ENCODE measurements at regions not wholly inside any gene's neighbourhood (a gene's known extent, or its start where the extent isn't known, plus 50 kb on each side); places are given as distances from the start of the nearest gene placed in this dataset.

DNA sequence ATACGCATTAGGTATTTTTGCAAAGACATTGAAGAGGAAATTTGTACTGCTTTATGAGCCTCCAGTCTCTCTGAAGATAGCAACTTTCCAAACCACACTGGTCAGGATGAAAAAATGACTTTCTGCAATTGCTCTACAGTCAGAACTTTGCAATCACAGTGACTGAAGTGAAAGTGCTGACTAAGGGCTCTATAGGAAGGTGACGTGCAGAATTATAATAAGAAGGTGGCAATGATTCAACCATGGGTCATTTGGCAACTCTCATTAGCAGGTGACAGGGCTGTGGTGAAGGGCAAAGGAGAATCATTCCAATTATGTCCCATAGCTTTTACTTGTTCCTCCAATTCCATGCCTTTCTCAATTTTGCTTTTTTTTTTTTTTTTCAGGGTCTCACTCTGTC is 311.0 kb downstream of the ANKRD30A start:
- TF ChIP-seq, protein P1, sequence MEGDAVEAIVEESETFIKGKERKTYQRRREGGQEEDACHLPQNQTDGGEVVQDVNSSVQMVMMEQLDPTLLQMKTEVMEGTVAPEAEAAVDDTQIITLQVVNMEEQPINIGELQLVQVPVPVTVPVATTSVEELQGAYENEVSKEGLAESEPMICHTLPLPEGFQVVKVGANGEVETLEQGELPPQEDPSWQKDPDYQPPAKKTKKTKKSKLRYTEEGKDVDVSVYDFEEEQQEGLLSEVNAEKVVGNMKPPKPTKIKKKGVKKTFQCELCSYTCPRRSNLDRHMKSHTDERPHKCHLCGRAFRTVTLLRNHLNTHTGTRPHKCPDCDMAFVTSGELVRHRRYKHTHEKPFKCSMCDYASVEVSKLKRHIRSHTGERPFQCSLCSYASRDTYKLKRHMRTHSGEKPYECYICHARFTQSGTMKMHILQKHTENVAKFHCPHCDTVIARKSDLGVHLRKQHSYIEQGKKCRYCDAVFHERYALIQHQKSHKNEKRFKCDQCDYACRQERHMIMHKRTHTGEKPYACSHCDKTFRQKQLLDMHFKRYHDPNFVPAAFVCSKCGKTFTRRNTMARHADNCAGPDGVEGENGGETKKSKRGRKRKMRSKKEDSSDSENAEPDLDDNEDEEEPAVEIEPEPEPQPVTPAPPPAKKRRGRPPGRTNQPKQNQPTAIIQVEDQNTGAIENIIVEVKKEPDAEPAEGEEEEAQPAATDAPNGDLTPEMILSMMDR (IDR thresholded peaks at IDR 0.05): no peak
- TF ChIP-seq POLR2AphosphoS5 (IDR thresholded peaks at IDR 0.05) (no peak), POLR2A (IDR thresholded peaks at IDR 0.05) (no peak)
